ENCODE measurements at regions not wholly inside any gene's neighbourhood (a gene's known extent, or its start where the extent isn't known, plus 50 kb on each side); places are given as distances from the start of the nearest gene placed in this dataset.

DNA sequence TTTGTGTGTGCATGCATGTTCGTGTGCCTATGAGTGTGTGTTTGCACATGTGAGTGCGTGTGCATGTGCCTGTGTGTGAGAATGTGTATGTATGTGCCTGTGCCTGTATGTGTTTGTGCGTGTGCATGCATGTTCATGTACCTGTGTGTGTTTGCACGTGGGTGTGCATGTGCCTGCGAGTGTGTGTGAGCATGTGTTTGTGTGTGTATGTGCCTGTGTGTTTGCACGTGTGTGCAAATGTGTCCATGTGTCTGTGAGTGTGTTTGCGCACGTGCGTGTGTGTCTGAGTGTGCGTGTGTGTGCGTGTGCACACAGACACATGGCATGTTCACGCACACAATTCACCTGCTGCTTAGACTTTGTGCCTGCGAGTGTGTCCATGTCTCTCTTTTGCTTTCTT lies 853.5 kb upstream of the SALL3 start:
- TF ChIP-seq, protein P1, sequence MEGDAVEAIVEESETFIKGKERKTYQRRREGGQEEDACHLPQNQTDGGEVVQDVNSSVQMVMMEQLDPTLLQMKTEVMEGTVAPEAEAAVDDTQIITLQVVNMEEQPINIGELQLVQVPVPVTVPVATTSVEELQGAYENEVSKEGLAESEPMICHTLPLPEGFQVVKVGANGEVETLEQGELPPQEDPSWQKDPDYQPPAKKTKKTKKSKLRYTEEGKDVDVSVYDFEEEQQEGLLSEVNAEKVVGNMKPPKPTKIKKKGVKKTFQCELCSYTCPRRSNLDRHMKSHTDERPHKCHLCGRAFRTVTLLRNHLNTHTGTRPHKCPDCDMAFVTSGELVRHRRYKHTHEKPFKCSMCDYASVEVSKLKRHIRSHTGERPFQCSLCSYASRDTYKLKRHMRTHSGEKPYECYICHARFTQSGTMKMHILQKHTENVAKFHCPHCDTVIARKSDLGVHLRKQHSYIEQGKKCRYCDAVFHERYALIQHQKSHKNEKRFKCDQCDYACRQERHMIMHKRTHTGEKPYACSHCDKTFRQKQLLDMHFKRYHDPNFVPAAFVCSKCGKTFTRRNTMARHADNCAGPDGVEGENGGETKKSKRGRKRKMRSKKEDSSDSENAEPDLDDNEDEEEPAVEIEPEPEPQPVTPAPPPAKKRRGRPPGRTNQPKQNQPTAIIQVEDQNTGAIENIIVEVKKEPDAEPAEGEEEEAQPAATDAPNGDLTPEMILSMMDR (IDR thresholded peaks at IDR 0.05): no peak

DNA sequence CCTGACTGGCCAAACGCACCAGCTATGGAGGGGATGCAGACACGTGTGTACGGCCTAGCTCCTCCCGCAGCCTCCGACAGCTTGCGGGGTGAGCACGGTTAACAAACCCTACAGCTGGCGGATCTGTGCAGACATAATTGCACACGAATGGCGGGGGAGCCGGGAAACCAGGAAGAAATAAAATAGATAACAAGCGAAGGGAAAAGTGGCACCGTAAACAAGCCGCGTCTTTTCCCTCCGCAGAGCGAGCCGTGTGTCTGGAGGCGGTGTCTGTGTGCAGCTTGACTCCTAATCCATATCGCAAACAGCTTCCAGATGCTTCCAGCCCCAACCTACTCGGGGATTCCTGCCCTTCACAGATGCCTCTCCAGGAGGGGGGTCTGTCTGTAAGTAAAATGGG lies 853.1 kb upstream of the SALL3 start:
- TF ChIP-seq, protein P1 (IDR thresholded peaks at IDR 0.05): no peak

DNA sequence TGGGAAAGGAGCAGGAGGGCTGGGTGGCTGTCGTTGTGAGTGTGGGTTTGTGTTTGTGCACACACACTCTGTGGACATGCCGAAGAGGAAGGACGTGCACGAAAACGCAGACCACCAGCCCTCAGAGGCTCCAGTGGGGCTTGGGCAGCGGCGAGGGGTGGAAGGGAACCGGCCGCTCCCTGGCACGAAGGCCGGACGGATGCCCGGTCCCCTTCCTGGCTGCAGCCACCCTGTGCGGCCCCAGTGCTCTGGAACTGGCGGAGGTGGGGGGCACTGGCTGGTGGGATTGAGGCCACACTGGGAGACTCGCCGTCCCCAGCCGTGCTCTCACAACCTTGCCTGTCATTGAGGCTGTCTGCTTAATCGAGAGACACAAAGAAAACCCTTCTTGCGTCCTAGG lies 852.6 kb upstream of the SALL3 start:
- TF ChIP-seq, protein P1 (IDR thresholded peaks at IDR 0.05): no peak

DNA sequence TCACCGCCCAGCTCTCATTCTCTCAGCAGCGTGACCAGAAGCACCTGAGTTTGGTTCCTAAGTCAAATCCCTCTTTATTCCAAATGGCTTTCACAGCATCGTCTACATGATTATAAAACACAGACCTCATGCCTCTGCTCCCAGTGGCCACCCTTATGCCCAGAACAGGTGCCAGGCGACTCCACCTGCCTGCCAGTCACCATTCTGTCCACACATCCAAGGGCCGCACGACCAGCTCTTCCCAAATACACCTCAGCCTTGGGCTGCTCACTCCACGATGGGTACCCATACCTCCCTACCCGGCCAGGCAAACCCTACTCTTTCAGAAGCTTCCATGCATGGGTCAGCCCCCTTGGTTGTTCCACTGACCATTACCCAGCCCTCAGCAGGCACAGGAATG lies 851.6 kb upstream of the SALL3 start:
- TF ChIP-seq, protein P1 (IDR thresholded peaks at IDR 0.05): no peak

DNA sequence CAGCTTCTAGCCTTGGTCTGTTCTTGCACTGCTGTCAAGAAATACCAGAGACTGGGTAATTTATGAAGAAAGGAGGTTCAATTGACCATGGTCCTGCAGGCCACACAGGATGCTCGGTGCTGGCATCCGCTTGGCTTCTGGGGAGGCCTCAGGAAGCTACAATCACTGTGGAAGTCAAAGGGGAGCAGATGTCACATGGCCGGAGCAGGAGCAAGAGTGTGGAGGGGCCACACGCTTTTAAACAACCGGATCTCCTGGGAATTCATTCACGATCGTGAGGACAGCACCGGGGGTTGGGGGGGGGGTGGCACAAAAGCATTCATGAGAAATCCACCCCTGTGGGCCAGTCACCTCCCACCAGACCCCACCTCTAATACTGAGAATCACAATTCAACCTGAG lies 850.4 kb upstream of the SALL3 start:
- TF ChIP-seq, protein P1 (IDR thresholded peaks at IDR 0.05): no peak

DNA sequence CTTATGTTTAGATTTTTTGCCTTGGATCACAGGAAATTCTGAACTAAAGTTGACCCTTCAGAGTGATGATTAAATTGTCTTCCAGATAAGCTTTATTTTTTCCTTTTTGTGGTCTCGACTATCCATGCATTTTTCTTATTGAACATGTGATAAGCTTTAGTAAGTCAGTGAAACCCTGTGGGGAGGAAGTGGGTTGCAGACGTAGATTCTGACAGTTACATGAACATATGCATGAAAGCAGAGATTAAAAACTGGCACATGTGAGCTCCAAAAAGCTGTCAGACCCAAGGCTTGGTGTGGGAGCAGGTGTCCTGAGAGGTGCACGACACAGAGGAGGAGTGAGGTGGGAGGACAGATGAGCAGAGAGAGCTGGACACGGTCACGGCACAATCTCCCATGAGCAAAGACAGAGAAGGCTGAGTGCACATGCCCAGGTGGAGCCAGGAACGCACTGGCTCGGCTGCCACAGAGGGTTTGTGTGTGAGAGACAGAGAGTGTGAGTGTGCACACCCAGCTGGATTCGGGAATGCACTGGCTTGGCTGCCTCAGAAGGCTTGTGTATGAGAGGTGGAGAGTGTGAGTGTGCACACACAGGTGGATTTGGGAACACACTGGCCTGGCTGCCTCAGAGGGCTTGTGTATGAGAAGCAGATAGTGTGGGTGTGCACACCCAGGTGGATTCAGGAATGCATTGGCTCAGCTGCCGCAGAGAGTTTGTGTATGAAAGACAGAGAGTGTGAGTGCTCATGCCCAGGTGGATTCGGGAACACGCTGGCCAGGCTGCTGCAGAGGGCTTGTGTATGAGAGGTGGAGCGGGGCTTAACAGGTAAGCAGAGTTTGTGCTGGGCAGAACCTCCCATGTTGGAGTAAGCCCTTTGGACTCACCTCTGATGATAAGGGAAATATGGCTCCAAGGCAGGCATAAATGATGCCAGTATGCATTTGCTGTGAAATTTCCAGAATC lies 849.1 kb upstream of the SALL3 start:
- TF ChIP-seq, protein P1 (IDR thresholded peaks at IDR 0.05): no peak

DNA sequence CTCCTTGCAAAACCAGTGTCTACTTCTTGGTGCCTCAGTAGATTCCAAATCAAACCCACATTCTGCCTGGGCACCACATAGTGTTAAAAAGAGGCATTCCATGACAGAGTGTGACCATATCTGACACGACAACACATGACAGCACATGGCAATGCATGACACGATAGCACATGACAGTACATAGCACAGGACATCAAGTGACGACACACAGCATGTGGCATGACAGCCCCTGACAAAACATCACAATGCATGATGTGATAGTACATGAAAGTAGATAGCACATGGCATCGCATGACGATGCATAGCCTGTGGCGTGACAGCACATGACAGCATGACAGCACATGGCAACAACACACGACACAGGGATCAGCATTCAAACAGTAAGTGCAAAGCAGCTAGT lies 845.9 kb upstream of the SALL3 start:
- TF ChIP-seq, protein P1 (IDR thresholded peaks at IDR 0.05): no peak

Data from LNCAP (cell line).